Esophagus squamous epithelium (tissue), 4 donors: ENCODE measurements at regions not wholly inside any gene's neighbourhood (a gene's known extent, or its start where the extent isn't known, plus 50 kb on each side); places are given as distances from the start of the nearest gene placed in this dataset.

ENCODE experiments used
- POLR2A ChIP-seq, 4 donors: fragments of 450-650 bp; IDR thresholded peaks; one replicate each; pipeline ENCODE4 v1.6.1; 2017; ENCODE audit warnings: antibody characterized with exemption in 4 of 4, mild to moderate bottlenecking in 4 of 4, moderate library complexity in 3 of 4
- TF ChIP-seq, protein P1 (sequence below), 6 experiments: fragments of 450-650 bp in 4 of 6; fragments of 200-600 bp in 2 of 6; sonication (generic) in 2 of 6; IDR thresholded peaks; one replicate each; pipeline ENCODE4 v1.5.1; 2016 to 2019; ENCODE audit warnings: antibody characterized with exemption in 6 of 6, mild to moderate bottlenecking in 4 of 6, moderate library complexity in 4 of 6

DNA sequence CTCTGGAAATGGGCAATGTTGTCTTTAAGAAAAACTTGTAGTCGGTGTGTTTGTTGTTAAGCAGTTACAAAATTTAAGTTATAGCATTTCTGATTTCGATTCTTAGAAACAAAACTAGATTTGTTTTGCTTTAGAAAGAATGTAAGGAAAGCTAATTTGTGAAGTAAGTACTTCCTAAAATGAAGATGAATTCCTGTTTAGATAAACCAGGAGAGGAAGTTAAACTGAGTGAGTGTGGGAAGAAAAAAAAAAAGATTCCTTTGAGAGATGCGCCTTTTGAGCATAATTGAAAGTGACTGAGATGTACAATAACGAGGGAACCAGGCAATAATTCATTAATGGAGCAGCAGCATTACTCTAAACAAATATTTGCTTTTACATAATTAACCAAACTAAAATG, 52.4 kb upstream of the ALOX12 start:
- TF ChIP-seq, protein P1, sequence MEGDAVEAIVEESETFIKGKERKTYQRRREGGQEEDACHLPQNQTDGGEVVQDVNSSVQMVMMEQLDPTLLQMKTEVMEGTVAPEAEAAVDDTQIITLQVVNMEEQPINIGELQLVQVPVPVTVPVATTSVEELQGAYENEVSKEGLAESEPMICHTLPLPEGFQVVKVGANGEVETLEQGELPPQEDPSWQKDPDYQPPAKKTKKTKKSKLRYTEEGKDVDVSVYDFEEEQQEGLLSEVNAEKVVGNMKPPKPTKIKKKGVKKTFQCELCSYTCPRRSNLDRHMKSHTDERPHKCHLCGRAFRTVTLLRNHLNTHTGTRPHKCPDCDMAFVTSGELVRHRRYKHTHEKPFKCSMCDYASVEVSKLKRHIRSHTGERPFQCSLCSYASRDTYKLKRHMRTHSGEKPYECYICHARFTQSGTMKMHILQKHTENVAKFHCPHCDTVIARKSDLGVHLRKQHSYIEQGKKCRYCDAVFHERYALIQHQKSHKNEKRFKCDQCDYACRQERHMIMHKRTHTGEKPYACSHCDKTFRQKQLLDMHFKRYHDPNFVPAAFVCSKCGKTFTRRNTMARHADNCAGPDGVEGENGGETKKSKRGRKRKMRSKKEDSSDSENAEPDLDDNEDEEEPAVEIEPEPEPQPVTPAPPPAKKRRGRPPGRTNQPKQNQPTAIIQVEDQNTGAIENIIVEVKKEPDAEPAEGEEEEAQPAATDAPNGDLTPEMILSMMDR (IDR thresholded peaks at IDR 0.05), result no peak
- TF ChIP-seq POLR2A (IDR thresholded peaks at IDR 0.05), result no peak
